MCF 10A (cell line): ENCODE measurements at regions not wholly inside any gene's neighbourhood (a gene's known extent, or its start where the extent isn't known, plus 50 kb on each side); places are given as distances from the start of the nearest gene placed in this dataset.

Experiments used
- BruUV-seq: library from RNA; stranded (reverse); fragments of 400-500 nt; replicated peaks from 2 replicates; lab custom pipeline; 2021; lab: Mats Ljungman, UMichigan
- CTCF ChIA-PET: fragments of 300-600 bp; sonication (Branson Sonifier 250); formaldehyde crosslinking; extraction: SDS; loops from one replicate; lab custom pipeline; 2021; ENCODE audit warnings: antibody characterized with exemption, inconsistent platforms; lab: Yijun Ruan, JAX
- POLR2A ChIA-PET: fragments of 300-600, 350-650 bp; sonication (Branson Sonifier 250); formaldehyde crosslinking; extraction: SDS; loops from one replicate; lab custom pipeline; 2020; ENCODE audit warnings: antibody characterized with exemption, inconsistent platforms; lab: Yijun Ruan, JAX
- DNase-seq: peaks from one replicate; pipeline ENCODE4 v3.0.0-alpha.2; 2018; ENCODE audit not compliant: unreplicated experiment
- H3K27ac Mint-ChIP-seq: one replicate; pipeline ENCODE4 v1.8.0; 2022; ENCODE audit warnings: mild to moderate bottlenecking, low read depth, mixed read lengths; ENCODE audit not compliant: unreplicated experiment
- H3K27me3 Mint-ChIP-seq: one replicate; pipeline ENCODE4 v1.8.0; 2022; ENCODE audit warnings: mixed read lengths; ENCODE audit not compliant: insufficient read depth, unreplicated experiment
- H3K36me3 Mint-ChIP-seq: one replicate; pipeline ENCODE4 v1.8.0; 2022; ENCODE audit warnings: mild to moderate bottlenecking, moderate library complexity, mixed read lengths; ENCODE audit not compliant: insufficient read depth, unreplicated experiment
- H3K4me1 Mint-ChIP-seq: one replicate; pipeline ENCODE4 v1.8.0; 2022; ENCODE audit warnings: mixed read lengths; ENCODE audit not compliant: insufficient read depth, unreplicated experiment
- H3K4me3 Mint-ChIP-seq: one replicate; pipeline ENCODE4 v1.8.0; 2022; ENCODE audit warnings: mild to moderate bottlenecking, moderate library complexity, mixed read lengths; ENCODE audit not compliant: unreplicated experiment
- H3K9me3 Mint-ChIP-seq: one replicate; pipeline ENCODE4 v1.8.0; 2022; ENCODE audit warnings: mixed read lengths; ENCODE audit not compliant: unreplicated experiment
- CTCF ChIP-seq: fragments of 200-600 bp; IDR thresholded peaks from one replicate; pipeline ENCODE4 v1.8.0; 2022; ENCODE audit warnings: antibody characterized with exemption, mild to moderate bottlenecking; ENCODE audit not compliant: unreplicated experiment
- intact Hi-C: fragments of 100-400 bp; cut with micrococcal nuclease; formaldehyde crosslinking; loops from 2 replicates; pipeline ENCODE4 v1.14.1; 2022

- Mint-ChIP-seq H3K9me3 (no peaks in the 10 kb centered on the region), H3K27me3 (peaks cover 65% of the 10 kb centered on the region), H3K4me3 (no peak overlapping the region), H3K4me1 (no peaks in the 10 kb centered on the region), H3K36me3 (peaks cover 4% of the 10 kb centered on the region), H3K27ac (no peak overlapping the region)
- ChIA-PET CTCF (interaction anchor here (0.5 to 13.1 kb wide), 6 partner anchors 7 to 248 kb away, joined by 3 to 255 read pairs (median 6); no protein-coding TSS in a partner anchor), POLR2A (interaction anchor here (0.5 to 0.9 kb wide), 2 partner anchors 11 to 65 kb away, joined by 3 to 4 read pairs; no protein-coding TSS in a partner anchor)
- intact Hi-C loops, result no loop called here
- no peak for TF ChIP-seq CTCF
- DNase-seq, result no peak
- BruUV-seq, result no TSS peak
Measured at GRCh38 chr1:204814166-204814884, 56.3 kb upstream of the NFASC start.

- intact Hi-C loops, result no loop called here
- H3K4me1 Mint-ChIP-seq, result no peaks in the 10 kb centered on the region
- TF ChIP-seq CTCF, result no peak
- peaks cover 4% of the 10 kb centered on the region for H3K36me3 Mint-ChIP-seq
- H3K27me3 Mint-ChIP-seq, result peaks cover 84% of the 10 kb centered on the region
- no peak for DNase-seq
- ChIA-PET POLR2A (no interaction called here), CTCF (interaction anchor here (0.6 to 13.1 kb wide), 6 partner anchors 10 to 1143 kb away, joined by 3 to 255 read pairs (median 4); no protein-coding TSS in a partner anchor)
- H3K4me3 Mint-ChIP-seq, result no peak overlapping the region
- no peak overlapping the region for H3K27ac Mint-ChIP-seq
- no TSS peak for BruUV-seq
- H3K9me3 Mint-ChIP-seq, result no peaks in the 10 kb centered on the region
Measured at GRCh38 chr1:204817341-204817740, 53.3 kb upstream of the NFASC start.

DNA sequence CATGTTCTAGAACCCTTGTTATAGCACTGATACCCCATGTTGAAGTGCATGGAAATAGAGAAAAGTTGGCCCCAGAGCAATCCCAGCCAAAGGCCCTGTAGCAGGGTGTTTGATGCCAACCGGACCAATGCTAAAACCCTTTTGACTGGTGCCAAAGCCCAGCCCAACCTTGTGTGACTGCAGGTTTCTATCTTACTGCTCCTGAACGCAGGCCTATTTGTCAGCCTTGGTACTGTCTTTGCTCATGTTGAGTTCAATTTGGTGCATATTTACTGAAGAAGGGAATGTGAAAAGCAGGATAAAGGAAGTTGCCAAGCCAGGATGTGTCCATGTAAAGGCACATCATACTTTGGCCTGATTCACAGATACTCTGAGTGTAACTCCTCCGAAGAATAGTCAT is 51.7 kb upstream of the NFASC start:
- DNase-seq, result no peak
- no peak overlapping the region for H3K4me3 Mint-ChIP-seq
- CTCF ChIA-PET, result interaction anchor here (0.6 to 13.1 kb wide), 11 partner anchors 12 to 1350 kb away, joined by 3 to 255 read pairs (median 3); no protein-coding TSS in a partner anchor
- peaks cover 86% of the 10 kb centered on the region for H3K27me3 Mint-ChIP-seq
- H3K9me3 Mint-ChIP-seq, result no peaks in the 10 kb centered on the region
- POLR2A ChIA-PET, result interaction anchor here (0.6 to 0.7 kb wide), 2 partner anchors 205 to 257 kb away, joined by 3 read pairs; no protein-coding TSS in a partner anchor
- no peak for TF ChIP-seq CTCF
- H3K27ac Mint-ChIP-seq, result no peak overlapping the region
- no TSS peak for BruUV-seq
- H3K4me1 Mint-ChIP-seq, result no peaks in the 10 kb centered on the region
- intact Hi-C loops, result loop anchor here (2.0 kb wide), 1 partner anchor 116 kb away; no protein-coding TSS in a partner anchor
- peaks cover 4% of the 10 kb centered on the region for H3K36me3 Mint-ChIP-seq

DNA sequence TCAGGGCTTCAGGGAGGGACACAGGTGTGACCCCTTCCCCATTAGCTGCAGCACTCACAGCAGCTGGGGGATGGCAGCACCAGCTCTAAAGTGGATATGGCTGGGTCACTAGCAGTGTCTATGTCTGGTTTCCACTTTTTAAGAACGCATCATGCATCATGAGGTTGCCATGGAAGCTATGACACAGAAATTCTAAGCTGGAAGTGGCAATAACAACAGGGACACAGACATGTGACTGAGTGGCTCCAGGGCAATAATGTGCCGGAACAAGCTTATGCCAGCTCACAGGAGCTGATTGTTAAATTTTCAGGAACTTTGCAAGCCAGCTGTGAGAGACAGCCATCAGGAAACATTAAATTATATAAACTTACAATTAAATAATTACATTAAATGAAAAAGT is 51.2 kb upstream of the NFASC start:
- H3K27me3 Mint-ChIP-seq, result peaks cover 82% of the 10 kb centered on the region
- DNase-seq, result no peak

More for the DNA sequence above, 51.2 kb upstream of the NFASC start:
- BruUV-seq, result no TSS peak
- no peak for TF ChIP-seq CTCF
- CTCF ChIA-PET, result interaction anchor here (0.6 to 13.1 kb wide), 10 partner anchors 8 to 260 kb away, joined by 3 to 255 read pairs (median 4); no protein-coding TSS in a partner anchor
- no peaks in the 10 kb centered on the region for H3K4me1 Mint-ChIP-seq
- no peak overlapping the region for H3K4me3 Mint-ChIP-seq
- peaks cover 4% of the 10 kb centered on the region for H3K36me3 Mint-ChIP-seq
- no peaks in the 10 kb centered on the region for H3K9me3 Mint-ChIP-seq
- intact Hi-C loops, result loop anchor here (2.0 kb wide), 1 partner anchor 115 kb away; no protein-coding TSS in a partner anchor
- POLR2A ChIA-PET, result interaction anchor here (0.7 kb wide), 1 partner anchor 205 kb away, joined by 3 read pairs; no protein-coding TSS in a partner anchor
- H3K27ac Mint-ChIP-seq, result no peak overlapping the region
